Putamen (tissue), 1 donor: ENCODE measurements at regions not wholly inside any gene's neighbourhood (a gene's known extent, or its start where the extent isn't known, plus 50 kb on each side); places are given as distances from the start of the nearest gene placed in this dataset.
"Not testable (repeated sequence)": the region's sequence is repeated elsewhere in the genome, so short reads cannot be mapped to it uniquely, and the experiment has no call there.

Experiments
- DNase-seq: peaks from one replicate; pipeline ENCODE4 v3.0.0-alpha.2; 2016; ENCODE audit warnings: low spot score

- no peak for DNase-seq
Observed at GRCh38 chr6:101013612-101014195, 132.6 kb upstream of the ASCC3 start.

- DNase-seq, result no peak
Observed at GRCh38 chr6:101015541-101015940, 134.4 kb upstream of the ASCC3 start.

- no peak for DNase-seq
Observed at GRCh38 chr6:101016163-101016562, 135.0 kb upstream of the ASCC3 start.

GRCh38 chr6:101018157-101018556 lies 137.0 kb upstream of the ASCC3 start:
- no peak for DNase-seq

- no peak for DNase-seq
Observed at GRCh38 chr6:101021504-101021903, 140.4 kb upstream of the ASCC3 start.

GRCh38 chr6:101042966-101043365 lies 161.8 kb upstream of the ASCC3 start:
- no peak for DNase-seq

- no peak for DNase-seq
Observed at GRCh38 chr6:101058296-101058695, 177.2 kb upstream of the ASCC3 start.

GRCh38 chr6:101066481-101066880 lies 185.4 kb upstream of the ASCC3 start:
- no peak for DNase-seq

GRCh38 chr6:101069191-101069795 lies 188.2 kb upstream of the ASCC3 start:
- no peak for DNase-seq

GRCh38 chr6:101070044-101070608 lies 189.0 kb upstream of the ASCC3 start:
- no peak for DNase-seq

GRCh38 chr6:101077344-101077743 lies 196.2 kb upstream of the ASCC3 start:
- no peak for DNase-seq

- DNase-seq, result no peak
Observed at GRCh38 chr6:101079696-101080270, 198.7 kb upstream of the ASCC3 start.

GRCh38 chr6:101080597-101080996 lies 199.5 kb upstream of the ASCC3 start:
- DNase-seq, result peak; percentile 17

GRCh38 chr6:101083533-101084175 lies 202.5 kb upstream of the ASCC3 start:
- no peak for DNase-seq

GRCh38 chr6:101085327-101085726 lies 204.2 kb upstream of the ASCC3 start:
- no peak for DNase-seq

GRCh38 chr6:101086473-101086872 lies 205.3 kb upstream of the ASCC3 start:
- DNase-seq, result no peak

GRCh38 chr6:101088594-101088993 lies 207.5 kb upstream of the ASCC3 start:
- DNase-seq, result no peak

- DNase-seq, result no peak
Observed at GRCh38 chr6:101089640-101090039, 208.5 kb upstream of the ASCC3 start.

GRCh38 chr6:101090281-101090680 lies 209.2 kb upstream of the ASCC3 start:
- no peak for DNase-seq

GRCh38 chr6:101098605-101099004 lies 217.5 kb upstream of the ASCC3 start:
- DNase-seq, result not testable (repeated sequence)

GRCh38 chr6:101102702-101103101 lies 221.6 kb upstream of the ASCC3 start:
- DNase-seq, result no peak

GRCh38 chr6:101108286-101108685 lies 227.2 kb upstream of the ASCC3 start:
- DNase-seq, result peak; percentile 27

GRCh38 chr6:101110814-101111213 lies 229.7 kb upstream of the ASCC3 start:
- no peak for DNase-seq
